ENCODE measurements at regions not wholly inside any gene's neighbourhood (a gene's known extent, or its start where the extent isn't known, plus 50 kb on each side); places are given as distances from the start of the nearest gene placed in this dataset.
"Not testable (repeated sequence)": the region's sequence is repeated elsewhere in the genome, so short reads cannot be mapped to it uniquely, and the experiment has no call there.

GRCh38 chr15:44846156-44846555 lies 109.8 kb downstream of the TRIM69 start:
- intact Hi-C loops (cut with DNase I); DNase-seq: not testable (repeated sequence)

- intact Hi-C loops (cut with DNase I); DNase-seq: not testable (repeated sequence)
Measured at GRCh38 chr15:44847555-44847954, 108.9 kb upstream of the TERB2 start.

- DNase-seq; intact Hi-C loops (cut with DNase I): not testable (repeated sequence)
Measured at GRCh38 chr15:44848859-44849258, 107.6 kb upstream of the TERB2 start.

- intact Hi-C loops (cut with DNase I); DNase-seq: not testable (repeated sequence)
Measured at GRCh38 chr15:44849701-44850403, 106.6 kb upstream of the TERB2 start.

GRCh38 chr15:44853304-44853950 lies 103.1 kb upstream of the TERB2 start:
- DNase-seq: peak in 38 of 42 donors; percentile 11 to 83 (median 51)
- intact Hi-C loops (cut with DNase I): not testable (repeated sequence)

- intact Hi-C loops (cut with DNase I); DNase-seq: not testable (repeated sequence)
Measured at GRCh38 chr15:44854696-44855095, 101.8 kb upstream of the TERB2 start.

- intact Hi-C loops (cut with DNase I): not testable (repeated sequence)
Measured at GRCh38 chr15:44856284-44856683, 100.2 kb upstream of the TERB2 start.

GRCh38 chr15:44857164-44857710 lies 99.2 kb upstream of the TERB2 start:
- DNase-seq; intact Hi-C loops (cut with DNase I): not testable (repeated sequence)

More at GRCh38 chr15:44856284-44856683, 100.2 kb upstream of the TERB2 start:
- DNase-seq: not testable (repeated sequence)

GRCh38 chr15:44859088-44859487 lies 97.4 kb upstream of the TERB2 start:
- intact Hi-C loops (cut with DNase I); DNase-seq: not testable (repeated sequence)

GRCh38 chr15:44860168-44860567 lies 96.3 kb upstream of the TERB2 start:
- peak in 1 of 42 donors; percentile 15 for DNase-seq
- intact Hi-C loops (cut with DNase I): not testable (repeated sequence)

GRCh38 chr15:44861439-44861910 lies 95.0 kb upstream of the TERB2 start:
- DNase-seq: no peak
- intact Hi-C loops (cut with DNase I): no loop called here

- no peak for DNase-seq
- intact Hi-C loops (cut with DNase I): no loop called here
Measured at GRCh38 chr15:44861917-44862316, 94.6 kb upstream of the TERB2 start.

- intact Hi-C loops (cut with DNase I); DNase-seq: not testable (repeated sequence)
Measured at GRCh38 chr15:44862866-44863265, 93.6 kb upstream of the TERB2 start.

- DNase-seq; intact Hi-C loops (cut with DNase I): not testable (repeated sequence)
Measured at GRCh38 chr15:44868100-44868499, 88.4 kb upstream of the TERB2 start.

- intact Hi-C loops (cut with DNase I); DNase-seq: not testable (repeated sequence)
Measured at GRCh38 chr15:44870125-44870524, 86.4 kb upstream of the TERB2 start.

- intact Hi-C loops (cut with DNase I): no loop called here
- DNase-seq: no peak
Measured at GRCh38 chr15:44873103-44873502, 83.4 kb upstream of the TERB2 start.

- no peak for DNase-seq
- intact Hi-C loops (cut with DNase I): no loop called here
Measured at GRCh38 chr15:44879066-44879465, 77.4 kb upstream of the TERB2 start.

GRCh38 chr15:44882499-44882968 lies 74.0 kb upstream of the TERB2 start:
- intact Hi-C loops (cut with DNase I): no loop called here
- DNase-seq: no peak

- no peak for DNase-seq
- intact Hi-C loops (cut with DNase I): no loop called here
Measured at GRCh38 chr15:44883199-44883877, 73.1 kb upstream of the TERB2 start.

All from head of caudate nucleus (tissue), 42 donors.